ENCODE measurements at regions not wholly inside any gene's neighbourhood (a gene's known extent, or its start where the extent isn't known, plus 50 kb on each side); places are given as distances from the start of the nearest gene placed in this dataset.

- H3K18ac ChIP-seq (ENCODE audit: low read depth, low read length), result no peak overlapping the region
- in situ Hi-C loops (cut with MboI; ENCODE audit: low sequenced_read_pairs) (no loop called here), dilution Hi-C loops (cut with HindIII; ENCODE audit: low sequenced_read_pairs, unreplicated experiment) (no loop called here), intact Hi-C loops (cut with micrococcal nuclease) (no loop called here)
- H2AFZ ChIP-seq (replicated peaks; ENCODE audit: low read length, poor library complexity), result no peak overlapping the region
- no peak overlapping the region for H2BK120ac ChIP-seq (ENCODE audit: low read depth, low read length)
- DNase-seq (no peak), ATAC-seq (ENCODE audit: low read depth) (no peak)
- H3K4me2 ChIP-seq (ENCODE audit: low read depth, low read length), result no peak overlapping the region
- no peak overlapping the region for H2BK15ac ChIP-seq (ENCODE audit: low read depth, low read length)
- H3K9me3 ChIP-seq (ENCODE audit: control insufficient read depth, insufficient read depth, low read length), result no peaks in the 10 kb centered on the region; the same call in 1 of the 2 replicates
- CTCF ChIA-PET, result no interaction called here
- H3K27me3 ChIP-seq (ENCODE audit: control insufficient read depth, insufficient read depth, low read length), result peaks cover 55% of the 10 kb centered on the region
- no peak overlapping the region for H4K91ac ChIP-seq (ENCODE audit: insufficient read depth, low read depth, low read length)
- H3K56ac ChIP-seq (ENCODE audit: extremely low read depth, insufficient read depth, low read length), result no peak overlapping the region
- no CpG with 5 or more reads among the region's 1 CpG for WGBS, 2 experiments (ENCODE audit: extremely low coverage in 2 of 2, insufficient read length in 1 of 2)
- no peak overlapping the region for H4K8ac ChIP-seq (ENCODE audit: low read depth in 2 of 2, low read length in 2 of 2)
- H4K5ac ChIP-seq (ENCODE audit: low read depth, low read length), result no peak overlapping the region
- no peak overlapping the region for H3K27ac ChIP-seq (ENCODE audit: insufficient read depth, low read length)
- H4K20me1 ChIP-seq (ENCODE audit: insufficient read depth, low read length), result no peaks in the 10 kb centered on the region
- POLR2A ChIA-PET (ENCODE audit: unreplicated experiment), result no interaction called here
- H3K23ac ChIP-seq (ENCODE audit: low read depth, low read length), result no peak overlapping the region
- no peak overlapping the region for H3K4ac ChIP-seq (ENCODE audit: low read depth, low read length)
- H3K4me1 ChIP-seq (ENCODE audit: control insufficient read depth, insufficient read depth, low read length), result no peaks in the 10 kb centered on the region; the same call in 1 of the 2 replicates
- BruUV-seq (replicated peaks), result no TSS peak
- no peak overlapping the region for H2BK5ac ChIP-seq (ENCODE audit: low read depth, low read length, poor library complexity, severe bottlenecking)
- H2AK9ac ChIP-seq (replicated peaks; ENCODE audit: low read depth, low read length, poor library complexity), result no peak overlapping the region
- no peak overlapping the region for H3K4me3 ChIP-seq (ENCODE audit: insufficient read depth, low read depth, low read length)
- no peaks in the 10 kb centered on the region for H3K36me3 ChIP-seq (ENCODE audit: control insufficient read depth, insufficient read depth, low read length)
- no peaks in the 10 kb centered on the region for H3K9me1 ChIP-seq (ENCODE audit: insufficient read depth, low read length)
- TF ChIP-seq CEBPB (IDR thresholded peaks at IDR 0.05; ENCODE audit: low read depth, low read length) (no peak), ELK1 (IDR thresholded peaks at IDR 0.05; ENCODE audit: borderline replicate concordance, low read depth, low read length) (no peak), BHLHE40 (IDR thresholded peaks at IDR 0.05; ENCODE audit: low read depth, low read length) (no peak), MXI1 (IDR thresholded peaks at IDR 0.05; ENCODE audit: borderline replicate concordance, low read depth, low read length) (no peak), MAFK (IDR thresholded peaks at IDR 0.05; ENCODE audit: low read depth, low read length) (no peak), POLR2A (IDR thresholded peaks at IDR 0.05; ENCODE audit: low read depth, low read length) (no peak), RAD21 (IDR thresholded peaks at IDR 0.05; ENCODE audit: low read length) (no peak), FOS (IDR thresholded peaks at IDR 0.05; ENCODE audit: low read depth, low read length) (no peak), NFE2L2 (IDR thresholded peaks at IDR 0.05; ENCODE audit: low read depth, low read length) (no peak), CTCF (conservative IDR thresholded peaks at IDR 0.05; ENCODE audit: low read depth, low read length) (no peak), CHD1 (IDR thresholded peaks at IDR 0.05; ENCODE audit: low read depth, low read length) (no peak), RFX5 (IDR thresholded peaks at IDR 0.05; ENCODE audit: low read depth, low read length) (no peak), RCOR1 (IDR thresholded peaks at IDR 0.05; ENCODE audit: insufficient replicate concordance, low read length) (no peak)
- no peak overlapping the region for H2AK5ac ChIP-seq (ENCODE audit: low read depth, low read length)
- H3K79me1 ChIP-seq (ENCODE audit: low read depth in 1 of 2, low read length in 2 of 2), result no peaks in the 10 kb centered on the region
- no peak overlapping the region for H3K9ac ChIP-seq (ENCODE audit: low read depth, low read length)
- H3K14ac ChIP-seq (replicated peaks; ENCODE audit: low read depth, low read length), result no peak overlapping the region
- H2BK20ac ChIP-seq (ENCODE audit: low read depth, low read length), result no peak overlapping the region
These were observed 246.5 kb downstream of the RPLP1 start for GRCh38 chr15:69699096-69699495.
